Upper lobe of left lung (tissue), 4 donors: ENCODE measurements at regions not wholly inside any gene's neighbourhood (a gene's known extent, or its start where the extent isn't known, plus 50 kb on each side); places are given as distances from the start of the nearest gene placed in this dataset.

Experiments used
- CTCF ChIP-seq, 6 experiments: fragments of 450-650 bp in 4 of 6; fragments of 200-600 bp in 2 of 6; sonication (generic) in 2 of 6; IDR thresholded peaks; one replicate each; pipeline ENCODE4 v1.5.1; 2016 to 2019; ENCODE audit warnings: antibody characterized with exemption in 6 of 6
- POLR2A ChIP-seq, 4 donors: fragments of 450-650 bp; IDR thresholded peaks; one replicate each; pipeline ENCODE4 v1.5.1; 2016 to 2017; ENCODE audit warnings: antibody characterized with exemption in 4 of 4, mild to moderate bottlenecking in 2 of 4
- POLR2AphosphoS5 ChIP-seq, 2 donors: sonication (generic); formaldehyde crosslinking; IDR thresholded peaks; one replicate each; pipeline ENCODE4 v1.5.1; 2017; ENCODE audit warnings: antibody characterized with exemption in 2 of 2

DNA sequence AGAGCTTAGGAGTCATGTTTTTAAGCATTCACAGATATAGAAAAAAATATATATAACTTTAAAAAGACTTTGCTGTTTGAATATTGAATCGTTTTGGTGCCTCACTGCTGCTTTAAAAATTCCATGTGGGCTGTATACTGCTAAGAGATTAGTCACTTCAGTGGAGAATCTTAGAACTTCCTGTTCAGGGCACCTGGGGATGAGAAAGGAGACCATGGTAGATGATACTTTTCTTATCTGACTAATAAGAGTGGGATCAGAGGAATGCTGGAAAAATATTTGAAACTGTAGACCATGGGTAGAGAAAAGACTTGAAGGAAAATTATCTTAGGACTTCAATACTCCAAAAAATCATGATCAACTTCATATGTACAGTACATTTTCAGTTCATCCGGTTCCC lies 442.2 kb upstream of the SETBP1 start:
- no peak for TF ChIP-seq CTCF (IDR thresholded peaks at IDR 0.05)
- TF ChIP-seq POLR2AphosphoS5 (IDR thresholded peaks at IDR 0.05), result no peak
- TF ChIP-seq POLR2A (IDR thresholded peaks at IDR 0.05), result no peak
